Smooth muscle cell (in vitro differentiated cells): ENCODE measurements at regions not wholly inside any gene's neighbourhood (a gene's known extent, or its start where the extent isn't known, plus 50 kb on each side); places are given as distances from the start of the nearest gene placed in this dataset. TPM values are rescaled to one million over a fixed set of nuclear protein-coding genes. Genes with fewer than 3 reads are reported as not detected.

Experiments
- small RNA-seq: library from RNA; depleted of rRNA; stranded (forward); fragments of <200 nt; gene quantifications from one replicate; pipeline ENCODE3, GENCODE V24; 2014

Small RNA genes in the stretch of these regions (small RNA-seq; reads per million reads assigned to genes)
- gene SRIP2: not detected
